ENCODE measurements at regions not wholly inside any gene's neighbourhood (a gene's known extent, or its start where the extent isn't known, plus 50 kb on each side); places are given as distances from the start of the nearest gene placed in this dataset.
"Not testable (repeated sequence)": the region's sequence is repeated elsewhere in the genome, so short reads cannot be mapped to it uniquely, and the experiment has no call there.

DNA sequence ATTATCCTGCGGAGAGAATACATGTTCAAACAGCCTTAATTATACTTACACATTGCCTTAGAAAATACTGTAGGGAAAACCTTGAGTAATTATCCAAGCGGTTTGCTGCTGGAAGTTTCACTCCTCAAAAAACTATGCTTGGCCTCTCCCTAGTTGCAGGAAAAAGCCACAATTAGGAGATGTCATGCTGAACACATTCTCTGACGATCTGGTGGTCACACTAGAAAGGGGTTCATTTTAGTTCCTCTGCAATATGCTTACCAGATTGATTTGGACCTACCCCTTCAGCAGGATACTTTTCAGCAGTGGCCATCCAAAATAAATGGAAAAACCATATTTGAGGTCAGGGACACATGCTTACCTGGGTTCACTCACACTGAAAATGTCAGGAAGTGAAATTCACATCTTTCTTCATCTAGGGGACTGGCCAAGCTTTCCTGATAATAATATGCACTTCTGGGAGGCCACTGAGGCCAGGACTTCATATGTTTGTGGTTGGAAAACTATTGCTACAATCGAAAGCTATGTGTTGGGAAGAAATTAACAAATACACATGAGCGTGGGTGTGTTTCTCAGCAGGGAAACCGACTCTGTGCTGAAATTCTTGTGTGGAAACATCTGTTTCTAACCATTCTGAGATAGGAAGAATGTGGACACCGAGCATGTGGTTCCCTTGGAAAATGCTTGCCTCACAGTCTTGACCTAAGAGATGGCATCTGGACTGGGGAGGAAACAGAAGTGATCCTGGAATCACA, 68.8 kb downstream of the ATXN3L start:
- peaks cover 21% of the 10 kb centered on the region for H3K4me1 Mint-ChIP-seq (ENCODE audit: low read depth)
- no peaks in the 10 kb centered on the region for H3K36me3 Mint-ChIP-seq (ENCODE audit: insufficient read depth)
- no peaks in the 10 kb centered on the region for H3K27me3 Mint-ChIP-seq (ENCODE audit: low read depth)
- H3K4me3 Mint-ChIP-seq, result no peak overlapping the region
- ATAC-seq (no peak), DNase-seq (no peak)
- H3K9me3 Mint-ChIP-seq, result peaks cover under 1% of the 10 kb centered on the region

DNA sequence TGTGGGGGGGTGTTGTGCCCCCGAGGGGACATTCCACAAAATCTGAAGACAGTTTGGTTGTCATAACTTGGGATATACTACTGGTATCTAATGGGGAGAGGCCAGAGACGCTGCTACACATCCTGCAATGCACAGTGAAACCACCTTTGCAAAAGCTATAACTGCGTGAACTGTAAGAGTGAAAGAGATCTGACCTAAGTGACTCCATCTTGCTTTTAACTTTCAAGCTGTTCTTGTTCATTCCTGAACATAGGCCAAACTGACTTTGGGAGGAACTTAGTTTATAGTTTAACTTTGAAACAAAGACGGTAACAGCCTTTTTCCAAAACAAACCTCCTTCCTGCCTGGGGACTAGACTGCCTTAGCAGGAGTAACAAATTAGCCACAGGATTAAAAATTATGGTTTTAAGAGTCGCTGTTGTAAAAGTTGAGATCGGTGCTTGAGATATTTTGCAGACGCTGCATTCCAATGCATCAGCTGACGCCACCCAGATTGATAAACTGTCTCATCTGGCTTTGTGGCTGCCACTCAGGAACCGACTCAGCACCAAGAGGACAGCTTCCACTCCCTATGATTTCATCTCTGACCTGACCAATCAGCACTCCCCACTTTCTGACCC, 70.9 kb downstream of the ATXN3L start:
- no peaks in the 10 kb centered on the region for H3K36me3 Mint-ChIP-seq (ENCODE audit: insufficient read depth)
- peaks cover 8% of the 10 kb centered on the region for H3K9me3 Mint-ChIP-seq
- H3K4me3 Mint-ChIP-seq, result no peak overlapping the region
- DNase-seq, result no peak
- no peaks in the 10 kb centered on the region for H3K27me3 Mint-ChIP-seq (ENCODE audit: low read depth)
- no peak for ATAC-seq
- H3K4me1 Mint-ChIP-seq (ENCODE audit: low read depth), result peaks cover 8% of the 10 kb centered on the region

DNA sequence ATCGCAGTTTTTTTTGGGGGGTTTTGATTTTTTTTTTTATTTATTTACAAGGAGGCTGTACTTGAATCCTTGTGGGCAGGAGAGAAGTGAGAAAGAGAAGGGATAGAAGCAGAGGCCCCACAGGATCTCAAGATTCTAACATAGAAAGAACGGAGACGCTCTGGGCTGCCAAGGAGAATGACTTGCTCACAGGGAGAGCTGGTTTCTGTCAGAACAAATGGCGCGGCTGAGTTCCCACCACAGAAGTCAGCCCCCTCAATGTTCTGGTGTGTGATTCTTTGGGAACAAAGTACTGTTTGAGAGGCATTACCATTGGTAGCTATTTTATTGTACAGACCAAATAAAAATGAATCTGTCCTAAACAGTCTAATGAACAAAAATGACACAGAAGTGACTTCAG, 80.6 kb downstream of the ATXN3L start:
- Mint-ChIP-seq H3K36me3 (ENCODE audit: insufficient read depth) (no peaks in the 10 kb centered on the region), H3K27me3 (ENCODE audit: low read depth) (no peaks in the 10 kb centered on the region), H3K4me3 (no peak overlapping the region), H3K9me3 (no peaks in the 10 kb centered on the region), H3K4me1 (ENCODE audit: low read depth) (no peaks in the 10 kb centered on the region)
- ATAC-seq, result no peak
- no peak for DNase-seq

DNA sequence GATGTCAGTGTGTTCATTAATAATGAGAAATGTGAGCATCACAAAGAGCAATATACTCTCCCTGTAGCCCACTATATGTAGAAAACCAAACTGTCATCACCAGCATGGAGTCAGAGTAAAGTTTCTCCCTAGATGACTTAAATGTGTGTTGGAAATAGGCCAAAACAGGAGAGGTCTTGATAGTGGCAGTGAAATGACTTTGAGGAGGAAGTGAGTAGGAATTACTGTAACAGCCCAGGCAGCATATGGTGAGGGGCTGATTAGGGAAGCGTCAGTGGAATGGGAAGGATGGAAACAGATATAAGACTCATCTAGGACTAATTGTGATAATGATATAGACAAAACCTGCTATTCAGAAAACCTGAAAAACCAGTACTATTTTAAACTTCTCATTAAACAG, 83.9 kb downstream of the ATXN3L start:
- no peak for ATAC-seq
- H3K27me3 Mint-ChIP-seq (ENCODE audit: low read depth), result no peaks in the 10 kb centered on the region
- no peak for DNase-seq
- no peaks in the 10 kb centered on the region for H3K36me3 Mint-ChIP-seq (ENCODE audit: insufficient read depth)
- H3K4me1 Mint-ChIP-seq (ENCODE audit: low read depth), result no peaks in the 10 kb centered on the region
- no peak overlapping the region for H3K4me3 Mint-ChIP-seq
- H3K9me3 Mint-ChIP-seq, result no peaks in the 10 kb centered on the region

DNA sequence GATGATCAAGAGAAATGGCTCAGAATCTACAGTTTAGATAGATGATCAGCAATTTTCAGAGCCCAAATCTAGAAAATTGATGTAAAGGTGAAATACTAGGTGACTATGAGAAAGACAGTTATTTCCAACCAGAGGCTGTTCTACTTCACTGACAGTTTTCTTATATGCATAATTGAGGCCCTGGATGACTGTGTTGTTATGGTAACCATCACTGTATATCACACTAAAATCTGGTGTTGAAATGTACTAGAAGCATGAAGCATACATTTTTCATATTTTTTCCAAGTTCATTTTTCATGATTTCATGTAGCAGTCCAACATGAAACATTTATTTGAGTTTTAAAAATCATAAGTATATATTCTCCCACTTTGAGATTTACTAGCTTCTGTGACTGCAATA, 87.4 kb downstream of the ATXN3L start:
- Mint-ChIP-seq H3K9me3 (no peaks in the 10 kb centered on the region), H3K36me3 (ENCODE audit: insufficient read depth) (no peaks in the 10 kb centered on the region), H3K4me1 (ENCODE audit: low read depth) (no peaks in the 10 kb centered on the region), H3K4me3 (no peak overlapping the region), H3K27me3 (ENCODE audit: low read depth) (no peaks in the 10 kb centered on the region)
- no peak for ATAC-seq
- no peak for DNase-seq

DNA sequence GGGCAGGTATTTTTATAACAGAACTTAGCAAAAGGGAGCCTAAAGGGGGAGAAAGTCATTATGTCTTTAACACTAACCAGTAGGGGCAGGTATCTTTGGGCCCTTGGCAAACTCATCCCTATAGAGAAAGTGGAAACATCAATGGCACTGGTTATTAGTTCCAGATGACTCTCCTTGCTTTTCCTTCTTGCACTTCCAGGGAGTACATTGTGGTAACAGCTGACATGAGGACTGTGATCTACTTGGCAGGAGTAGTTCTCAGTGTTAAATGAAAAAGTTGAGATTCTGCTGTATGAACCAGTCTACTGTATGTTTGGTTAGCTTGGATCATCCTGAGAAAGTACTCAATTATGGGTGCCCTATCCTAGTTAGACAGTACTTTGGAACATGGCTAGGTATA, 93.6 kb downstream of the ATXN3L start:
- H3K4me3 Mint-ChIP-seq, result no peak overlapping the region
- no peaks in the 10 kb centered on the region for H3K36me3 Mint-ChIP-seq (ENCODE audit: insufficient read depth)
- H3K4me1 Mint-ChIP-seq (ENCODE audit: low read depth), result peaks cover under 1% of the 10 kb centered on the region
- ATAC-seq, result no peak
- H3K9me3 Mint-ChIP-seq, result no peaks in the 10 kb centered on the region
- no peaks in the 10 kb centered on the region for H3K27me3 Mint-ChIP-seq (ENCODE audit: low read depth)
- no peak for DNase-seq

DNA sequence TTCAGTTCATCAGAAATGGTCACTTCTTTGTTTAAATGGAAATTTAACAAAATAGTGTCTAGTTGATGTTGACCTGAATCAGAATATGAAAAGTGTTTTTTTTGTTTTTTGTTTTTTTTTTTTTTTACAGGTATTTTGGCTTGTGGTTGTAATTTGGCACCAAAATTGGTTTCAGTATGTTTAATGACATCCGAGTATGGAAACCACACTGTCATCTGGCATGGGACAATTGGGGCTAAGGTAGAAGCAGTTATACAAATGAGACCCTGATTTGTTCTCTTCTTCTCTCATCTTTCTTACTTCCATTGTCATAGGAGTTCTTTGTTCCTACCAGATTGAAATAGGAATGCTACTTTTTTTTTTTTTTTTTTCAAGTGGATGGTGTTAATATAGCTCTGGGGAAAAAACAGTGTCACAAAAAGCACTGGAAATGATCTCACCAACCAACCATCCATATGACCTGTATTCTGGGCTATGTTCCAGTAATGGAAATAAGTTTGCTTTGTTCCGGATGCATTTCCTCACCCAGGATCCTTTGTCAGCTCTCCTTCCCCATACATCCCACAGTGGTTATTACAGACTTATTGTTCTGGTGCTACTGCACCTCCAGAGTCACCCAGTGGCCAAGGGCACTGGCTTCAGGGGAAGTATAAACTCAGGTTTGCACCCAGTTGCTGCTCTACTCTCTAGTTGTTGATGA, 95.8 kb downstream of the ATXN3L start:
- H3K9me3 Mint-ChIP-seq, result no peaks in the 10 kb centered on the region
- no peak overlapping the region for H3K4me3 Mint-ChIP-seq

DNA sequence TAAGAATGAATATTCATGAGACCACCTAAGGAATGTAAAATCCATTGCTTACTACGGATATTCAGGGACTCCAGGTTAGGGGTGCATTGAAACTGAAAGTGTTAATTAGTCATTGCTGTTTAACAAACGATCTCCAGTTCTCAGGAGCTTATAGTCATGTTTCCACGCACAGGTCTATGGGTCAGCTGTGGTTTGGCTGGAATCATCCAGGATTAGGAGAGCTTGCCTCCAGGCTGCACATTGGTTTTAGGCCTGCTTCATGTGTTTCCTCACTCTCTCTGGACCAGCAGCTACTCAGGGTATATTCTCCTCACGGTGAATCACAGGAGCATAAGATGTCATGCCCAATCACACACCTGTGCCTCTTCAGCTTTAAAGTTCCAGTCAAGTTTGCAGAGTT, 98.9 kb downstream of the ATXN3L start:
- no peaks in the 10 kb centered on the region for H3K9me3 Mint-ChIP-seq
- H3K4me1 Mint-ChIP-seq (ENCODE audit: low read depth), result peaks cover 4% of the 10 kb centered on the region
- DNase-seq (no peak), ATAC-seq (no peak)
- no peaks in the 10 kb centered on the region for H3K36me3 Mint-ChIP-seq (ENCODE audit: insufficient read depth)
- no peaks in the 10 kb centered on the region for H3K27me3 Mint-ChIP-seq (ENCODE audit: low read depth)
- no peak overlapping the region for H3K4me3 Mint-ChIP-seq

More for the DNA sequence above, 95.8 kb downstream of the ATXN3L start:
- H3K4me1 Mint-ChIP-seq (ENCODE audit: low read depth), result peaks cover 4% of the 10 kb centered on the region
- ATAC-seq (no peak), DNase-seq (no peak)
- no peaks in the 10 kb centered on the region for H3K27me3 Mint-ChIP-seq (ENCODE audit: low read depth)
- no peaks in the 10 kb centered on the region for H3K36me3 Mint-ChIP-seq (ENCODE audit: insufficient read depth)

DNA sequence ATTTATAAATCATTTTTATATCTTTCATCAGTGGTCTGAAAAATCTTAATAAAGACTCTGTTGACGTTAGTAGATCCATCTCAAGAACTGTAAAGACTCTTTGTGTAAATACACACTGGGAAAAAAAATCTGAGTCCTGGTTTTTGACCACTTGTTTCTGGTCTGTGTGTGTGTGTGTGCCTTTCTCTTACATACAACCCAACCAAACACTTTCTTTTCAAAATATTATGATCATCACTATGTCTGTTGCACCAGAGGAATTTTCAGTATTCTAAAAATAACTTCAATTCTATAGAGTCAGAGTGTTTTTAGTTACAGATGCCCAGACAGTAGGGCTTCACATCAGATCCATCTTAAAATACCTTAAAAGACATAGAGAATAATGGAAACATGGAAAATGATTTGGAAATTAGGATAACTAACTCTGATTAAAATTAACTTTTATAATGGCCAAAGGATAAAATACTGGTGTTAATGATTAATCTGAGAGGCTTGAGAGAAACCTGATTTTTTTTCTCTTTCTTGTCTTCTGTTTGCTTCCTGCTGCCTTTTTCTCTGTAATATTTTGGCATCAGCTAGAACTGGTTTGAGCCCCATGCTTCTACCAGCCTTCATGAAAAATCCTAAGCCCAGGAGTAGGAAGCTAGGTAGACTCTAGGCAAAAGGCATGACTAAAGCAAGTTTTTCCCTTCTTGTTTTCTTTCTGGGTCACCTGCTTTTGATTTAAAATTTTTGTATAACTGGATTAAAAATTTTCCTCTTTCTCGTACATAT, 99.7 kb downstream of the ATXN3L start:
- DNase-seq (no peak), ATAC-seq (no peak)
- Mint-ChIP-seq H3K9me3 (no peaks in the 10 kb centered on the region), H3K4me3 (no peak overlapping the region), H3K36me3 (ENCODE audit: insufficient read depth) (no peaks in the 10 kb centered on the region), H3K27me3 (ENCODE audit: low read depth) (no peaks in the 10 kb centered on the region), H3K4me1 (ENCODE audit: low read depth) (peaks cover 4% of the 10 kb centered on the region)

DNA sequence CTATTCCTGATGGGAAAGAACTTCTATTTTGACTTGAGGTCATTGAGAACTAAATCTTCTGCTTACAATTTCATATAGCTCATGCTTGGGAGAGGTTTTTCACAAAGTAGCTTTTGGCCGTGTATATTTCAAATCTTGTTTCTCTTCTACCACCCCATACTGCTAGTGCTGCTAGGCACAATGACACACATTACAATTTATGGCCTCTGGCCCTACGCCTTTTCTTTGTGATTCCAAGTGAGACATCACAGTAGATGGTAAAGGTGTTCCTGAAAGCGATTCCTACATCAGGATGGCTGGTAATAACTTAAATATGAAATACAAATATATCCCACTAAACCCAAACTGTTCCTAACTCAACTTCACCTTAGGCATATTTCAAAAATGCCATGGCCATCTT, 101.1 kb downstream of the ATXN3L start:
- ATAC-seq, result no peak
- H3K27me3 Mint-ChIP-seq (ENCODE audit: low read depth), result no peaks in the 10 kb centered on the region
- no peak overlapping the region for H3K4me3 Mint-ChIP-seq
- peaks cover 4% of the 10 kb centered on the region for H3K4me1 Mint-ChIP-seq (ENCODE audit: low read depth)
- H3K9me3 Mint-ChIP-seq, result no peaks in the 10 kb centered on the region
- no peaks in the 10 kb centered on the region for H3K36me3 Mint-ChIP-seq (ENCODE audit: insufficient read depth)
- DNase-seq, result no peak

DNA sequence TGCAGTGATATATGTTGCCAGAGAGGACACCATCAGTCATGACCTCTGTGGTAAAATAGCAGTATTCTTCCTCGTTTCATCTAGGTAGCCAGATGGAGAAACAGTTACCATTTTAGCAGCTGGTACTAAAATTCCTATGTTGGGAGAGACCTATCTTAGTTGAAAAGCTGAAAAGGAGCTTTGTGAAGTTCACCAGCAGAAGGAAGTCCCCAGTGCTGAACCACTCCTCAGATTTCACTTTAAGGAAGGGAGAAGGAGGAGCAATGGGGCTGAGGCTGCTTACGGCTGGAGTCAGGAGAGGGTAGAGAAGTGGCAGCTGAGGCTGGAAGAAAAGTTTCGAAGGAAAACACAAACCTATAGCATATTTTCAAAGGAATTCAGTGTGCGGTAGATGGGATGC, 103.7 kb downstream of the ATXN3L start:
- Mint-ChIP-seq H3K4me1 (ENCODE audit: low read depth) (peaks cover 7% of the 10 kb centered on the region), H3K4me3 (no peak overlapping the region), H3K27me3 (ENCODE audit: low read depth) (no peaks in the 10 kb centered on the region), H3K9me3 (no peaks in the 10 kb centered on the region), H3K36me3 (ENCODE audit: insufficient read depth) (no peaks in the 10 kb centered on the region)
- DNase-seq, result no peak
- ATAC-seq, result no peak

DNA sequence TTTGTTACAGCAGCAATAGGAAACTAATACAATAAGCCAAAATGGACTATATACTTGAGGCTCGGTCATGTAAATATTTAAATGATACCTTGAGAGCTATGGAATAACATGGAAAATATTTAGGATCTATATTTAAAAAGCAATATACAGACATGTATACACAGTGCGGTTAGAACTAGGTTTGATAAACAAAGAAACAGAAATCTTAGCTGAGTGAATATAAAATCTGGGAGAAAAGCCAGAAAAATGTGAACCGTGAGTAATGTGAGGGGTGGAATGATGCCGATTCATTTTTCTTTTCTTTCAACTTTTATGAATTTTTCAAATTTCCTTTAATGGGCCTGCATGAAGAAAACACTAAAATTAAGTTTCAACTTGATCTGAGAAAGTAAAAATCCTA, 104.1 kb downstream of the ATXN3L start:
- Mint-ChIP-seq H3K4me3 (no peak overlapping the region), H3K4me1 (ENCODE audit: low read depth) (peaks cover 3% of the 10 kb centered on the region), H3K9me3 (no peaks in the 10 kb centered on the region), H3K36me3 (ENCODE audit: insufficient read depth) (no peaks in the 10 kb centered on the region), H3K27me3 (ENCODE audit: low read depth) (no peaks in the 10 kb centered on the region)
- DNase-seq (no peak), ATAC-seq (no peak)

DNA sequence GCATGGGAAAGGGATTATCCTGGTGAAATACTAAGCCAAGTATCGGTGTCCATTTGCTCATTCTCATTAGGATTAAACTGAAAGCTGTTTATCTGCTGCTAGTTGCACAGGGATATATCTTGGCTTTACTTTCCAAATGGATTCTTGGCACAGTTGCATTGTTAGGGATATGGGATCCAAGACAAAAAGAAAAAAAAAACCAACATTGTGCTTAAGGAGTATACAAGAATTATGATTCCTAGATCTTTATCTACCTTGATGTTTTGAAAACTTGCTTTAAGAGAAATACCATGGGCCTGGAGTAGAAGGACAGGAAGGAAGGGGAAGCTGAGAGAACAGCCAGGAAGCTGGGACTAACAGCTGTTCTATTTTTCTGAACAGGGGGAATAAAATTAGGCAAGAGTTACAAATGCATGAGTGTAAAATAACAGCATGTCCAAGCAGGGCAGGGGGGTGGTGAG, 107.6 kb downstream of the ATXN3L start:
- no peaks in the 10 kb centered on the region for H3K9me3 Mint-ChIP-seq
- no peak overlapping the region for H3K4me3 Mint-ChIP-seq
- ATAC-seq (no peak), DNase-seq (no peak)
- H3K36me3 Mint-ChIP-seq (ENCODE audit: insufficient read depth), result no peaks in the 10 kb centered on the region
- H3K4me1 Mint-ChIP-seq (ENCODE audit: low read depth), result peaks cover 3% of the 10 kb centered on the region
- H3K27me3 Mint-ChIP-seq (ENCODE audit: low read depth), result no peaks in the 10 kb centered on the region

DNA sequence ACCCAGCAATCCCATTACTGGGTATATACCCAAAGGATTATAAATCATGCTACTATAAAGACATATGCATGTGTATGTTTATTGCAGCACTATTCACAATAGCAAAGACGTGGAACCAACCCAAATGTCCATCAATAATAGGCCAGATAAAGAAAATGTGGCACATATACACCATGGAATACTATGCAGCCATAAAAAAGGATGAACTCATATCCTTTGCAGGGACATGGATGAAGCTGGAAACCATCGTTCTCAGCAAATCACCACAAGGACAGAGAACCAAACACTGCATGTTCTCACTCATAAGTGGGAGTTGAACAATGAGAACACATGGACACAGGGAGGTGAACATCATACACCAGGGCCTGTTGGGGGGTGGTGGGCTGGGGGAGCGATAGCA, 109.7 kb downstream of the ATXN3L start:
- not testable (repeated sequence) for DNase-seq; H3K27me3 Mint-ChIP-seq (ENCODE audit: low read depth); H3K9me3 Mint-ChIP-seq; ATAC-seq; H3K4me1 Mint-ChIP-seq (ENCODE audit: low read depth); H3K4me3 Mint-ChIP-seq; H3K36me3 Mint-ChIP-seq (ENCODE audit: insufficient read depth)

All from activated T-cell treated with anti-CD3 and anti-CD28 coated beads, Interleukin-2, amount 50 U/mL, for 4 hours (primary cell).